GM19328 (cell line): ENCODE measurements at regions not wholly inside any gene's neighbourhood (a gene's known extent, or its start where the extent isn't known, plus 50 kb on each side); places are given as distances from the start of the nearest gene placed in this dataset.

Experiments used
- ATAC-seq: cut with Tn5 transposase; IDR thresholded peaks from one replicate; pipeline ENCODE4 v1.9.1; 2021; ENCODE audit warnings: mild to moderate bottlenecking, moderate library complexity; ENCODE audit not compliant: unreplicated experiment

DNA sequence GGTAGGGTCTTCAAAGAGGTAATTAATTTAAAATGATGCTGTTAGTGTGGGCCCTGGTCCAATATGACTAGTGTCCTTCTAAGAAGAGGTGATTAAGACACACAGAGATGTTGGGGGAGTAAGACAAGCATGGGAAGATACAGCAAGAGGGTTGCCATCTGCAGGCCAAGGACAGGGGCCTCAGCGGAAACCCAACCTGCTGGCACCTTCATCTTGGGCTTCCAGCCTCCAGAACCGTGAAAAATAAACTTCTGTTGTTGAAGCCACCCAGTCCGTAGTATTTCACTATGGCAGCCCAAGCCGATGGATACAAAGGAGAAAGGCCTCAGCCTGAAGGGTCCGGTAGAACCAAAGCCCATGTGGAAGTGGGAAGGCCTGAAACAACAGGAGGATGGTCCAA, 161.7 kb upstream of the UBE2E1 start:
- ATAC-seq, result no peak

DNA sequence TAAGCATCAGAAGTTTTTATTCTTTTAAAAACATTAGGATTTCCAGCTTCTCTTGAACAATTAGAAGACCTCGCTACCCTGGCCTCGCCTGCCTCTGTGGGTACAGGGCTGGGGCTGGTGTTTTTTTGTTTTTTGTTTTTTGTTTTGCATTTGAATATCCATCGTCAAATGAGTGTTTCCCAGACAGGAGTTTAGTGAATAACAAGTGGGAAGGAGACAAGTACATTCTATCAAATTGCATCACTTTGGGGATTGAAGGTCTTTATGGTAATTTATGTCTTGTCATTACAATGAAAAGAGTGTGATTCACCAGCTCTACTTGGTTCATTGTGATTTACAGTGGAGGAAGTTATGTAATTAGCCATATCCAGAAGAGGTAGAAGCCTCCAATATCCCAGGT, 161.1 kb upstream of the UBE2E1 start:
- ATAC-seq, result no peak

DNA sequence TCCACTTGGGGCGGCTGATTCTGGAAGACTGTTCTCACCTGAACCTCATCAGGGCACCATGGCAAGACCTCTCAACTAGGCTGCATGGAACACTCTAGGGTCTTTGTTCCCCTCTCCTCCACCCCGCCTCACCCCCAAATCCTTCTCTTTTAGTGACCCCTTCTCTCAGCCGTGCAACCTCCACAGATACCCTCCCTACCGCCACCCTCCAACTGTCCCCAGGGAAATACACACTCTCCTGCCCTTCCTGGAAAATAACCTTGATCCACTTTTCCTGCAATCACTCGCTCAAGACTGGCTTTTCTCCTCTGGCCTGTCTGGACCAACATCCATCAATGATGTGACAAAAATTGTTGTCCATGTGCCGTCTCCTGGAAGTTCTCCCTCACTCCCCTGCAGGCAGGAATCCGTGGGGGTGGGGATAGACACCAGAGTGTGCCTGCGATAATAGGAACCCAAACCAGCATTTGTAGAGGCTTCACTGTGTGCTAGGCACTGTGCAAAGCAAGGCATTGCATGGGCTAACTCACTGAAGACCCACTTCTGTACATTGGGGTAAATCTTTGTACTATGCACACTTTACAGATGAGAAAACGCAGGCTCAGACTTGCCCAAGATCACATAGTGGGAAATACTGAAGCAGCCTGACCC, 160.1 kb upstream of the UBE2E1 start:
- no peak for ATAC-seq

GRCh38 chr3:23646184-23646920, 159.4 kb upstream of the UBE2E1 start:
- ATAC-seq, result no peak

DNA sequence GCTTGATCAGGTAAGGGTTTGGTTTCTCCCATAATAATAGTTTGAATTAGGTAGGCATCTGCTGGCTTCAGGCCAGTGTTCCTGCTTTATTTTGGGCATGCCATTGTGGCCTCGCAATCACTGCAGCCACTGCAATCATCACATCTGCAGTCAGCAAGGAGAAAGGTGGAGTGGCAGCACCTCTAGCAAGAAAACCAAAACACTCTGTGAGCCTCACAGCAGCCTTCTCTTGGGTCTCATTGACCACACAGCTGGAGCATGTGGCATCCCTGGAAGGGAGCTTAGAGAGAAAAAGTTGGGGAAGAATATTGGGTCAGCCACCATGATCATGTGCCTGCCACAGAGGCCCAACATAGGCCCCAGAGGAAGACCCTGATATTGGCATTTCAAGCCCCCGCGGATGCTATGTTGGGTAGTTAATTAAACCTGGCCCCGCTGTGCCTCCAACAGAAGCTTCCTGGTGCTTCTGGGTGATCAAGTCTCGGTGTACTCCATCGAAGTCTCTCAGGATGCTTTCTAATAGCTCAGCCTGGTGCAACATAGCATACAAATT, 158.0 kb upstream of the UBE2E1 start:
- no peak for ATAC-seq

- ATAC-seq, result no peak
Observed at GRCh38 chr3:23648326-23648995, 157.3 kb upstream of the UBE2E1 start.

GRCh38 chr3:23648996-23649395, 156.8 kb upstream of the UBE2E1 start:
- no peak for ATAC-seq

DNA sequence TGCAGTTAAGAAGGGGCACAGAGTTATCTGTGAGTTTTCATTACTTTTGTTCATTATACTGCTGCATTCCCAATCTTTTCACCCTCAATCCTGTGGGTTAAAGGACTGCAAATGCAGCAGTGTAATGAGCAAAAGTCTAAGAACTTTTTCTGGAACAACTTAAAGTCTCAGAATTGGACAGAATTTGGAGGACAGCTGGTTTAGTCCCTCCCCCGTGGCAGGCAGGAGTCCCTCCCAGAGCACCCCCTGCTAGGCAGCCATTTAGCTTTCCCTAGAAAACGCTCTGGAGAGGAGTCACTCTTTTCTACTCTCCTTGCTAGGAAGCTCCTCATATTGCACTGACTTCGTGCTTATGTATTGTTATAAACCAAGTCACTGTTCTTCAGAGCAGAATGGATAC, 156.3 kb upstream of the UBE2E1 start:
- ATAC-seq, result no peak

DNA sequence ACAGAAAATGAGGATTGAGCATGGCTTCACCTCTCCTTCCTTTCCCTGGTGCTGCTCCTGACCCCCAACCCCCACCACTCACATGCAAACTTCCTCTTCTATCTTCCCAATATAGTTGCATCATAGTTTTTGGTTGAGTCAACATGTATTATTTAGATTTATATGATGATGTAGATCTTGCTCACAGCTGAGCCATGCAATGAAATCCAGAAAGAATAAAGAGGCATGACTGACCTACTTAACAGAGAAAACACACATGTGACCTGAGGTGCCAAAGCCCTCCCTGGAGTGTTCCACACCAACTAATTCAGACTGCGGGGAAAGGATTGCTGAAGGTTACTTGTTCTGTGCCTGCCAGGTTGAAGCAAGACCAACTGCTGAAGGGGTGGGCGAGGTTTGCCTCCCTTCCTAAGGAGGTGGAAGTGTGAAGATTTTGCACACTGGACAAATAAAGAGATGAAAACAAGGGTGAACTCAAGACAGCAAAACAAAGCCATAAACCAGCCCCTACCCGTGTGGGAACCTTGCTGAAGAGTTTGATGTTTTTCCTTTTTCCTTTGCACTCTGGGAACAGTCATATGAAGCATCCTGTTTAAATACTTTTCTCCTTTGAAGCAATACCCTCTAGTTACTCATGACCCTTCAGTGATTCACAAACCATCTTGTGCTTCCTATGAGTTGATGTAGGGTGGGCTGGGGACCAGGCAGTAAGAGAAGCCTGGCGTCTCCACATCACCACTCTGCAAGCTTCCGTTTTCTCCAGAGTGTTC, 155.2 kb upstream of the UBE2E1 start:
- ATAC-seq, result no peak

GRCh38 chr3:23653647-23654525, 151.9 kb upstream of the UBE2E1 start:
- peak; percentile 93 for ATAC-seq

DNA sequence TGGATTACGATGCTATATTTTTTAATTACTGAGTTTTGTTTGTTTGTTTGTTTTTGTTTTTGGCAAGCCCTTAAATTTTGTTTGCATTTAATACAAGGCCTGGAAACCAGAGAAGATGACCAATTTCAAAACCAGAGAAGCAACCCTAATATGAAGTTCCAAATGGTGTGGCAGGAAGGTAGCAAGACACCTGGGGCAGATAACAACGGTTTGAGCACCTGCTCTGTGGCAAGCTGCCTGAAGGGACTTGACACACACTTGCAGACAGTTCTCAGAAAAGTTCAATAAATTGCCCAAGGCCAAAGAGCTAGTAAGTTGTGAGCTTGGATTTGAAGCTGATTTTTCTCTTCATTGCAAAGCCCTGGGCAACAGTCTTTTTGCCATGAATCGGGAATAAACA, 151.2 kb upstream of the UBE2E1 start:
- ATAC-seq, result no peak

DNA sequence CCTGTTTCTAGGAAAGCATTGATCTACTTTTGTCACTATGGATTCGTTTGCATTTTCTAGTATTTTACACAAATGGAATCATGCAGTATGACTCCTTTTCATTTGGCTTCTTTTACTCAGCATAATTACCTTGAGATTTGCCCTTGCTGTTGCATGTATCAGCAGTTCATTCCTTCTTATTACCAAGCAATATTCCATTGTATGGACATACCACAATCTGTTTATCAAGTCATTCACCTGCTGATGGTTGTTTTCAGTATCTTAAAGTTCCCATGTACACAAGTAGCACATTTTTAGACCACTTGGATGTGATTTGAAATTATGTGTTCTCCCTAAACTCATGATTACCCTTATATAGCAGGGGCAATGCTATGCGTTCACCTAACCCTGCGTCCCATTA, 150.0 kb upstream of the UBE2E1 start:
- ATAC-seq, result no peak

- no peak for ATAC-seq
Observed at GRCh38 chr3:23656199-23656598, 149.6 kb upstream of the UBE2E1 start.

- no peak for ATAC-seq
Observed at GRCh38 chr3:23656821-23657220, 148.9 kb upstream of the UBE2E1 start.

DNA sequence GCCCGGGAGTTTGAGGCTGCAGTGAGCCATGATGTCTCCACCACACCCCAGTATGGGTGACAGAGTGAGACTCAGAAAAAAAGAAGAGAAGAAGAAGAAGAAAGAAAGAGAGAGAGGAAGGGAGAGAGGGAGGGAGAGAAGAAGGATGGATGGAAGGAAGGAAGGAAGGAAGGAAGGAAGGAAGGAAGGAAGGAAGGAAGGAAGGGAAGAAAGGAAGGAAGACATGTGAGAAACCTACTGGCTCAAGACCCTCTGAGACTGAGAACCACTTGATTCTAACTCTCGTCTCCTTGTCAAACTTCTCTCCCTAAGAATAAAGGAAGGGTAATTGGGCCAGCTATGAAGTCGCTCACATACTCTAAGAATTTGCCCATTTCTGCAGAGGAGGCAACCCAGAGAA, 148.1 kb upstream of the UBE2E1 start:
- ATAC-seq, result no peak

GRCh38 chr3:23659274-23659673, 146.5 kb upstream of the UBE2E1 start:
- ATAC-seq, result peak; percentile 56

- no peak for ATAC-seq
Observed at GRCh38 chr3:23659840-23660430, 145.8 kb upstream of the UBE2E1 start.

DNA sequence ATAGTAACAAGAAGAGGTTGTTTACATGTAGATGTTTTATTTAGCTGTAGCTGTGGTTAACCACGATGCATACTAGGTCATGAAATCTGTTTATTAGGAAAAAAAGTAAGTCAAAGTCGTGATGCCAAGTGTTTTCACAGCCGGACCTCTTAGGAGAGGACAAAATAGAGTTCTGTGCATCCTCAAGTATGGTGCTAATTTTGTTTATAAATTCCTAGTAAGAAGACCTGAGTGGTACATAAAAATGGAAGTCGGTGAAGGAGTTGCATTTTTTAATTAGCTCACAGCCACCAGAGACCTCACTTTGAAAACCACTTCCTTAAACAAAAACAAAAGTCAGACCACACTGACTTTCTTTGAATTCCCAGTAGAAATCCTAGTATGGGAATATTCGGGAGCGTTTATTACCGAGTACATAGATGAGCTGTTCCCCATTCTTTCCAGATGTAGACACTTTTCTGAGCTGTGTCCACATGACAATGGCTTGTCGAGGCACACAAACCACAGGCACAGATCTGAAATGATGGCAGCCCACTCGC, 143.6 kb upstream of the UBE2E1 start:
- no peak for ATAC-seq

DNA sequence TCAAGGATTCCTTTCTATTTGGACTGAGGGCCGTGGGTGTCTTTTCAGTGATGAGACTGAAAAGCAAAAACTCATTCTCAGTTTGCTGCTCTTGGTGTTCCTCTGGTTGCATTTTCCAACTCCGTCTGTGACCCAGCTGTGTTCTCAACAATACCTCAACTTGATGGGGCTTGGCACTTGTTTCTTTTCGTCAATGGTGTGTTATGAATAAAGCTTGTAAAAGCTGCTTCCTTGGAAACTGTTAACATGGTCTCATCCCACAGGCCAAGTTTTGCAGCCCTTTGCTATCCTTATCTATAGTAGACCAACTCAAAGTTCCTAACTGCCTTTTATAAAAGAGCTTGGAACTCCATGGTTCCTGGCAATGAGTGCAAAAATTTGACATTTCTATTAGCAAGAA, 142.5 kb upstream of the UBE2E1 start:
- ATAC-seq, result no peak
